Activated CD4-positive, alpha-beta T cell treated with anti-CD3 and anti-CD28 coated beads, Interleukin-2, Interleukin-6, amounts not matched to agents 100 ng/mL and 50 ng/mL, durations not matched to agents 16 hours and 8 hours (primary cell): ENCODE measurements at regions not wholly inside any gene's neighbourhood (a gene's known extent, or its start where the extent isn't known, plus 50 kb on each side); places are given as distances from the start of the nearest gene placed in this dataset.
"Not testable (repeated sequence)": the region's sequence is repeated elsewhere in the genome, so short reads cannot be mapped to it uniquely, and the experiment has no call there.

Experiments
- DNase-seq: peaks from one replicate; pipeline ENCODE4 v3.0.0-alpha.2; 2020

- DNase-seq, result no peak
Observed at GRCh38 chr15:38818157-38818790, 253.7 kb upstream of the RASGRP1 start.

- DNase-seq, result peak; percentile 2
Observed at GRCh38 chr15:38819387-38819950, 254.9 kb upstream of the RASGRP1 start.

GRCh38 chr15:38823263-38823662, 258.6 kb upstream of the RASGRP1 start:
- DNase-seq, result no peak

- no peak for DNase-seq
Observed at GRCh38 chr15:38824719-38825118, 260.1 kb upstream of the RASGRP1 start.

GRCh38 chr15:38826880-38827279, 262.3 kb upstream of the RASGRP1 start:
- DNase-seq, result no peak

GRCh38 chr15:38828031-38828532, 263.5 kb upstream of the RASGRP1 start:
- no peak for DNase-seq

- no peak for DNase-seq
Observed at GRCh38 chr15:38829086-38829485, 264.5 kb upstream of the RASGRP1 start.

DNA sequence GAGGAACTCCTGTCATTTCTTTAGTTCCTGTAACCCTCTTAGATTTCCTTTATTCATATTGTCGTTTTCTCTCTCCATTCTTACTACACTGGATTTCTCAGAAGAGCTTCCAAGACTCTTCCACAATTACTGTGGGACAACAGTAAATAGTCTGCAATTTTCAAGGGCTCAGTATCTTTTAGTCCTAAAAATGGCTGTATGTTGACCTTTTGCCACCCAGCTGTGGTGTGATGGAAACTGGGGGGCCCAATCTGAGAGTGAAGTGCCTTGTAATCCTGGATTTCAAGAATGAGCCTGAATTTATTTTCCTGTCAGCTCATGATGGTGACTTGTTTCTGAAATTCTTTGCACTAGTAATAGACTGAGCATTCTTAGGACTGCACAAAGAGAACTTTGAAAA, 277.6 kb upstream of the RASGRP1 start:
- DNase-seq, result no peak

- no peak for DNase-seq
Observed at GRCh38 chr15:38843051-38843501, 278.5 kb upstream of the RASGRP1 start.

DNA sequence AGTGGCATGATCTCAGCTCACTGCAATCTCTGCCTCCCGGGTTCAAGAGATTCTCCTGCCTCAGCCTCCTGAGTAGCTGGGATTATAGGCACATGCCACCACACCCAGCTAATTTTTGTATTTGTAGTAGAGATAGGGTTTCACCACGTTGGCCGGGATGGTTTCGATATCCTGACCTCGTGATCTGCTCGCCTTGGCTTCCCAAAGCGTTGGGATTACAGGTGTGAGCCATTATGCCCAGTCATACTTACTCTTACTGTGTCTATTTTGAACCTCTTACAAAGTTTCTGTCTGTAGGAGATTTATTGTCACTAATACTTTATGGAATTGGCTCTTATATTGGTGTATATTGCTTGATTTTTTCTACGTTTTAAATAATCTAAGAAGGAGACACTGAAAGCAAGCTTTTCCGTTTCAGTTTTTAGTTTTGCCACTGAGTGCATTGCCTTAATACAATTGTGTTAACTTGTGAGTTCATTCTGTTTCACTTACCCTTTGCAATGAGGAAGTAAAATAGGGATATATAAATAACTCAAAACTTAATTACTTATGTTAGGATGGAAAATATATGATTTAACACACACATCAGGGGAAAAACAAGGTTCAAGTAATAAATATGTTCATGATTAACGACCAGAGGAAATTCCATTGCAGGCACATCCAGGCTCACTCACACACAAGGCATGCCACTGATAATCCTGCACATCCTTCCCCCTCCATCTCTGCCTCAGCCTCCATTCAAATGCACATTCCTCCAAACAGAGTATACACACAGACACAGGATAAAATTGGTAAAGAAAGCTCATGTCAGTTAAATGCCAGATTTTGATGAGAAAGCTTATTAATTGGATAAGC, 279.3 kb upstream of the RASGRP1 start:
- DNase-seq, result no peak

- no peak for DNase-seq
Observed at GRCh38 chr15:38844736-38845135, 280.1 kb upstream of the RASGRP1 start.

- no peak for DNase-seq
Observed at GRCh38 chr15:38846346-38846745, 281.7 kb upstream of the RASGRP1 start.

DNA sequence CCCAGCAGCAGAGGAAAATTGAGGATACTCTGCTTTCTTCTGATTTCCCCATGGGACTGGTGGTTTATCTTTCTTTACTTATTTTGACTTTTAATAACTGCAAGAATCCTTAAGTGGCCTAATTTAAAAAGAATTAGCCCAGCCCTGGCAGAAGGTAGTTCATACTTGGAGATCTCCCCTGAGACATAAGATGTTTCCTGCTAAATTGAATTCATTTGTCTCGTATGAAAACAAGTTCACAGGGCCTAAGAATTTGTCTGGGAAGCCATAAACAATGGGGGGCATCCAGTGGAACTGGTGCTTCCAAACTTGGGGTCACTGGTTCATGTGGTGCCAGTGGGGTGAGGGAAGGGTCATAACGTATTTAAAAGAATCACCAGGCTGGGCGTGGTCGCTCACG, 283.1 kb upstream of the RASGRP1 start:
- no peak for DNase-seq

- DNase-seq, result no peak
Observed at GRCh38 chr15:38849046-38849445, 284.4 kb upstream of the RASGRP1 start.

DNA sequence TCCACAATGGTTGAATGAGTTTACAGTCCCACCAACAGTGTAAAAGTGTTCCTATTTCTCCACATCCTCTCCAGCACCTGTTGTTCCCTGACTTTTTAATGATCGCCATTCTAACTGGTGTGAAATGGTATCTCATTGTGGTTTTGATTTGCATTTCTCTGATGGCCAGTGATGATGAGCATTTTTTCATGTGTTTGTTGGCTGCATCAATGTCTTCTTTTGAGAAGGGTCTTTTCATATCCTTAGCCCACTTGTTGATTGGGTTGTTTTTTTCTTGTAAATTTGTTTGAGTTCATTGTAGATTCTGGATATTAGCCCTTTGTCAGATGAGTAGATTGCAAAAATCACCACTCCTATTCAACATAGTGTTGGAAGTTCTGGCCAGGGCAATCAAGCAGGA, 287.6 kb upstream of the RASGRP1 start:
- DNase-seq, result not testable (repeated sequence)

DNA sequence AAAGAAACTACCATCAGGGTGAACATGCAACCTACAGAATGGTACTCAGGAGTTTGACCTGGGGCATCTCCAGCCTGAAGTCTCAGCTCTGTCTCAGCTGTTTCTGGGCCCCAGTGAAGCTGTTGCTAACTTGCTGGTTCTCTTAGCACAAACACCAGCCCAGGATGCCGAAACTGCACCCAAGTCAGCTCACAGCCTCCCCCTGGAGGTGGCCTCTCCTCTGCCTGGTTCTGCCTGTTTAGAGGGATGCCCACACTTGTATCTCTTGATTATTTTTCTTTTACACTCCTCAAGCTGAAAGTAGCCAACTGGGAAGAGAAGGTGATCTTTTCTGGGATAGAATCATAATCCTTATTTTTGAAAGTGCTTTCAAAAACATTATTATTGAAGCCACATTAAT, 289.0 kb upstream of the RASGRP1 start:
- peak; percentile 22 for DNase-seq

- DNase-seq, result no peak
Observed at GRCh38 chr15:38854506-38854905, 289.9 kb upstream of the RASGRP1 start.

- no peak for DNase-seq
Observed at GRCh38 chr15:38857814-38858213, 293.2 kb upstream of the RASGRP1 start.

DNA sequence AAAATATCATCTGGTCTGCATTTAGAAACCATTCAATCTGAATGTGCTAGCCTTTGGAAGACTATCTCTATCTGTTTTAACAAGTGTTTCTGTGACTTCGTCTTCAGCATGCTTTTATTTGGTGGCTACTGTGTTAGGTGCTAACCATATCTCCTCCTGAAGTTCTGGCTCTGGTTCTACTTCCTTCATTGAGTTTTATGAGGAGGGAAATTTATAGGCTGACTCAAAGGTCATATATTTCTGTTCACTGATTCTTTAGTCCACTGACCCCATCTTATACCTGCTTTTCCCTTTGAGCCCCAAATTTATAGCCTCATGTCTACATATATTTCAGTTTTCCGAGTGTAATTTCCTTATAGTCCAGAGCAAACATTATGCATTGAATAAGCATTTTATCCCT, 295.0 kb upstream of the RASGRP1 start:
- no peak for DNase-seq

GRCh38 chr15:38860253-38860652, 295.6 kb upstream of the RASGRP1 start:
- DNase-seq, result no peak

DNA sequence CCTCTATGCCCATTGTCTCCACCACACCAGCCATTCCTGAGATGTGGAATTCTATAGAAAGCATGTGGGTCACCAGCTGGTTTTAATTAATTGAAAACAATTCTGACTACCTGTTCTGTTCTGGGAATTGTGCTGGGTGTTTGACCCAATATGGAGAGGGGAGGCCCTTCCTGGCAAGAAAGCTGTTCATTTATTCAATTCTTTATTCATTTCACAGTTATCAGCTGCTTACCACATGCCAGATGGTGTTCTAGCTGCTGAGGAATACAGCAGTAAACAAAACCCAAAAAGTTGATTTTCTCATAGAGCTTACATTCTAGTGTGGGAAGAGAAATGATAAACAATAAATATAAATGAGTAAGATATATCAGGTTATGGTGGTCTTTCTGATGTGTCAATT, 296.1 kb upstream of the RASGRP1 start:
- DNase-seq, result no peak

DNA sequence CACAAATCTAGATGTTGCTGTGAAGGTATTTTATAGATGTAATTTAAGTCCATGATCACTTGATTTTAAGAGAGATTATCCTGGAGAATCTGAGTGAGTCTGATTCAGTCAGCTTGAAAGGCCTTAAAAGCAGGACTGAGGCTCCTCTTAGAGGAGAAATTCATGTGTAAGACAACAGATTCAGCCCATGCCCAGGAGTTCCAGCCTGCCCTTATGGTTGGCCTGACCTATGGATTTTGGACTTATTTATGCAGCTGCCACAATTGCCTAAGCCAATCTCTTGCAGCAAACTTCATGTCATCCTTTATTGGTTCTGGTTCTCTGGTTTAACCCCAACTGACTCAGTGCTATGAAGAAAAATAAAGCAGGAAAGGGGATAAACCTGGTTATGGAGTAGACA, 296.5 kb upstream of the RASGRP1 start:
- DNase-seq, result no peak

DNA sequence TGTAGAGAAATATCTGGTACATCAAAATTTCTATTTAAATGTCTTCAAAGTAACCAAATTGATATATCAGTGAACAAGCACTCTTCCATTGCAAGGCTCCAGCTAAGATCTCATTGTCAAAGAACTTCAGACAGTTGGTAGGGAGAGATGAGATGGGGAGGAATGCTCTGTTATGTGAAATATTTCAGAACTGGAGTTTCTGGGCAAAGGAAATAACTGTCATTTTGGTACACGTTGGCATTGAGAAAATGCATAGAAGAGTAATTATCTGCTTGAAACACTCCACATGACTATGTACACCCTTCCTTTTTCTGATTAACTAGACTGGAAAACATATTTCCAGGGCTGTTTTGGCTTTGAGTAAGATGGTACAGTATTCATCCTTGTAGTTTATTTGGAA, 297.5 kb upstream of the RASGRP1 start:
- no peak for DNase-seq

DNA sequence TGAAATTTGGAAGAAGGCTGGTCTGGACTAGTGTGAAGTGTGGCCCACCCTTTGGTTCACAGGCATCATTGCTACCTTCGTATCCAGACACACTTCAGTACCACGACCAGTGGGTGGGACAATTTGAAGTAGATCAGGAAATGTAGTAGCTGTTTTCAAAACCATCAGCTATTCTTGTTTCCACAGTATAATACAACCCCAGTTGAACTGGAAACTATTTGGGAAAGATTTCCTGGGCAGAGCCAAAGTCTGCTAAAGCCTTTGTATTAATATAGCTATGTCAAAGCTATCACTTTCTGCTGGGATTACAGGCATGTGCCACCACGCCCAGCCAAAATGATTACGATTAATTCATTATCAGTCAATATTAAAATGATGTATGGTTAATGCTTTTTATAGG, 298.8 kb upstream of the RASGRP1 start:
- DNase-seq, result no peak
